ENCODE measurements at regions not wholly inside any gene's neighbourhood (a gene's known extent, or its start where the extent isn't known, plus 50 kb on each side); places are given as distances from the start of the nearest gene placed in this dataset.

- Histone ChIP-seq H3K4me2 (ENCODE audit: low read depth, low read length) (no peak overlapping the region), H3K56ac (ENCODE audit: extremely low read depth, insufficient read depth, low read length) (no peak overlapping the region), H3K36me3 (ENCODE audit: control insufficient read depth, insufficient read depth, low read length) (no peaks in the 10 kb centered on the region), H2AK5ac (ENCODE audit: low read depth, low read length) (no peak overlapping the region), H4K91ac (ENCODE audit: insufficient read depth, low read depth, low read length) (no peak overlapping the region), H4K20me1 (ENCODE audit: insufficient read depth, low read length) (no peaks in the 10 kb centered on the region), H2AK9ac (replicated peaks; ENCODE audit: low read depth, low read length, poor library complexity) (no peak overlapping the region), H3K27me3 (ENCODE audit: control insufficient read depth, insufficient read depth, low read length) (no peaks in the 10 kb centered on the region), H3K27ac (ENCODE audit: insufficient read depth, low read length) (no peak overlapping the region), H3K9me1 (ENCODE audit: insufficient read depth, low read length) (no peaks in the 10 kb centered on the region), H3K4ac (ENCODE audit: low read depth, low read length) (no peak overlapping the region), H2BK5ac (ENCODE audit: low read depth, low read length, poor library complexity, severe bottlenecking) (no peak overlapping the region), H3K79me1 (ENCODE audit: low read depth in 1 of 2, low read length in 2 of 2) (no peaks in the 10 kb centered on the region), H3K9ac (ENCODE audit: low read depth, low read length) (no peak overlapping the region), H3K9me3 (ENCODE audit: control insufficient read depth, insufficient read depth, low read length) (peaks cover 9% of the 10 kb centered on the region; the same call in 1 of the 2 replicates), H3K23ac (ENCODE audit: low read depth, low read length) (no peak overlapping the region), H3K14ac (replicated peaks; ENCODE audit: low read depth, low read length) (no peak overlapping the region), H3K18ac (ENCODE audit: low read depth, low read length) (no peak overlapping the region), H3K4me1 (ENCODE audit: control insufficient read depth, insufficient read depth, low read length) (no peaks in the 10 kb centered on the region), H2BK120ac (ENCODE audit: low read depth, low read length) (no peak overlapping the region), H3K4me3 (ENCODE audit: insufficient read depth, low read depth, low read length) (no peak overlapping the region), H2AFZ (replicated peaks; ENCODE audit: low read length, poor library complexity) (no peak overlapping the region), H4K5ac (ENCODE audit: low read depth, low read length) (no peak overlapping the region), H4K8ac (ENCODE audit: low read depth in 2 of 2, low read length in 2 of 2) (no peak overlapping the region), H2BK20ac (ENCODE audit: low read depth, low read length) (no peak overlapping the region), H2BK15ac (ENCODE audit: low read depth, low read length) (no peak overlapping the region)
- dilution Hi-C loops (cut with HindIII; ENCODE audit: low sequenced_read_pairs, unreplicated experiment) (no loop called here), intact Hi-C loops (cut with micrococcal nuclease) (no loop called here), in situ Hi-C loops (cut with MboI; ENCODE audit: low sequenced_read_pairs) (no loop called here)
- TF ChIP-seq CEBPB (IDR thresholded peaks at IDR 0.05; ENCODE audit: low read depth, low read length) (no peak), RAD21 (IDR thresholded peaks at IDR 0.05; ENCODE audit: low read length) (no peak), CHD1 (IDR thresholded peaks at IDR 0.05; ENCODE audit: low read depth, low read length) (no peak), MXI1 (IDR thresholded peaks at IDR 0.05; ENCODE audit: borderline replicate concordance, low read depth, low read length) (no peak), MAZ (IDR thresholded peaks at IDR 0.05; ENCODE audit: borderline replicate concordance, low read depth, low read length) (no peak), POLR2A (IDR thresholded peaks at IDR 0.05; ENCODE audit: low read depth, low read length) (no peak), BHLHE40 (IDR thresholded peaks at IDR 0.05; ENCODE audit: low read depth, low read length) (no peak), RCOR1 (IDR thresholded peaks at IDR 0.05; ENCODE audit: insufficient replicate concordance, low read length) (no peak), NFE2L2 (IDR thresholded peaks at IDR 0.05; ENCODE audit: low read depth, low read length) (no peak), ELK1 (IDR thresholded peaks at IDR 0.05; ENCODE audit: borderline replicate concordance, low read depth, low read length) (no peak), MAFK (IDR thresholded peaks at IDR 0.05; ENCODE audit: low read depth, low read length) (no peak), FOS (IDR thresholded peaks at IDR 0.05; ENCODE audit: low read depth, low read length) (no peak), RFX5 (IDR thresholded peaks at IDR 0.05; ENCODE audit: low read depth, low read length) (no peak), SMC3 (IDR thresholded peaks at IDR 0.05; ENCODE audit: low read depth, low read length) (no peak)
- TF ChIP-seq, protein P1, sequence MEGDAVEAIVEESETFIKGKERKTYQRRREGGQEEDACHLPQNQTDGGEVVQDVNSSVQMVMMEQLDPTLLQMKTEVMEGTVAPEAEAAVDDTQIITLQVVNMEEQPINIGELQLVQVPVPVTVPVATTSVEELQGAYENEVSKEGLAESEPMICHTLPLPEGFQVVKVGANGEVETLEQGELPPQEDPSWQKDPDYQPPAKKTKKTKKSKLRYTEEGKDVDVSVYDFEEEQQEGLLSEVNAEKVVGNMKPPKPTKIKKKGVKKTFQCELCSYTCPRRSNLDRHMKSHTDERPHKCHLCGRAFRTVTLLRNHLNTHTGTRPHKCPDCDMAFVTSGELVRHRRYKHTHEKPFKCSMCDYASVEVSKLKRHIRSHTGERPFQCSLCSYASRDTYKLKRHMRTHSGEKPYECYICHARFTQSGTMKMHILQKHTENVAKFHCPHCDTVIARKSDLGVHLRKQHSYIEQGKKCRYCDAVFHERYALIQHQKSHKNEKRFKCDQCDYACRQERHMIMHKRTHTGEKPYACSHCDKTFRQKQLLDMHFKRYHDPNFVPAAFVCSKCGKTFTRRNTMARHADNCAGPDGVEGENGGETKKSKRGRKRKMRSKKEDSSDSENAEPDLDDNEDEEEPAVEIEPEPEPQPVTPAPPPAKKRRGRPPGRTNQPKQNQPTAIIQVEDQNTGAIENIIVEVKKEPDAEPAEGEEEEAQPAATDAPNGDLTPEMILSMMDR (conservative IDR thresholded peaks at IDR 0.05; ENCODE audit: low read depth, low read length), result no peak
- TF ChIP-seq, protein P2, sequence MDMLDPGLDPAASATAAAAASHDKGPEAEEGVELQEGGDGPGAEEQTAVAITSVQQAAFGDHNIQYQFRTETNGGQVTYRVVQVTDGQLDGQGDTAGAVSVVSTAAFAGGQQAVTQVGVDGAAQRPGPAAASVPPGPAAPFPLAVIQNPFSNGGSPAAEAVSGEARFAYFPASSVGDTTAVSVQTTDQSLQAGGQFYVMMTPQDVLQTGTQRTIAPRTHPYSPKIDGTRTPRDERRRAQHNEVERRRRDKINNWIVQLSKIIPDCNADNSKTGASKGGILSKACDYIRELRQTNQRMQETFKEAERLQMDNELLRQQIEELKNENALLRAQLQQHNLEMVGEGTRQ (IDR thresholded peaks at IDR 0.05; ENCODE audit: low read depth, low read length), result no peak
- DNase-seq (no peak), ATAC-seq (ENCODE audit: low read depth) (no peak)
- ChIA-PET CTCF (no interaction called here), POLR2A (ENCODE audit: unreplicated experiment) (interaction anchor here (0.6 kb wide), 1 partner anchor 24 kb away, joined by 3 read pairs; no protein-coding TSS in a partner anchor)
- BruUV-seq (replicated peaks), result no TSS peak
- WGBS, 2 experiments (ENCODE audit: extremely low coverage in 2 of 2, insufficient read length in 1 of 2), result no CpG with 5 or more reads among the region's 1 CpG
Measured at GRCh38 chr15:93880358-93880757, 351.0 kb upstream of the MCTP2 start.
